Transverse colon (tissue), 4 donors: ENCODE measurements at regions not wholly inside any gene's neighbourhood (a gene's known extent, or its start where the extent isn't known, plus 50 kb on each side); places are given as distances from the start of the nearest gene placed in this dataset.

ENCODE experiments used
- DNase-seq: peaks from one replicate; pipeline ENCODE4 v3.0.0-alpha.2; 2019
- H3K27ac ChIP-seq, 4 donors: fragments of 200-600 bp; sonication (generic); 2 replicates each; pipeline ENCODE4 v1.5.1; 2016 to 2018; ENCODE audit warnings: inconsistent platforms in 4 of 4
- H3K27me3 ChIP-seq: fragments of 200-600 bp; sonication (generic); 2 replicates; pipeline ENCODE4 v1.5.1; 2017; ENCODE audit warnings: inconsistent platforms
- H3K36me3 ChIP-seq, 4 donors: fragments of 200-600 bp; sonication (generic); 2 replicates each; pipeline ENCODE4 v1.5.1; 2017 to 2019; ENCODE audit warnings: inconsistent platforms in 4 of 4
- H3K4me1 ChIP-seq, 4 donors: fragments of 200-600 bp; sonication (generic); 2 replicates each; pipeline ENCODE4 v1.5.1; 2017 to 2020; ENCODE audit warnings: inconsistent platforms in 4 of 4
- H3K4me3 ChIP-seq, 4 donors: fragments of 200-600 bp; sonication (generic); 1 replicate in 1 of 4; 2 replicates in 3 of 4; pipeline versions ENCODE4 v1.5.1 to v1.6.1; 2017 to 2019; ENCODE audit warnings: inconsistent platforms in 4 of 4
- H3K9me3 ChIP-seq, 2 donors: fragments of 200-600 bp; sonication (generic); 2 replicates each; pipeline ENCODE4 v1.5.1; 2017 to 2019; ENCODE audit warnings: inconsistent platforms in 2 of 2
- EP300 ChIP-seq: sonication (generic); formaldehyde crosslinking; IDR thresholded peaks from one replicate; pipeline ENCODE4 v1.6.1; 2017; ENCODE audit warnings: antibody characterized with exemption, low read depth
- POLR2A ChIP-seq: fragments of 450-650 bp; IDR thresholded peaks from one replicate; pipeline ENCODE4 v1.6.1; 2016; ENCODE audit warnings: antibody characterized with exemption, mild to moderate bottlenecking, moderate library complexity
- POLR2AphosphoS5 ChIP-seq, 3 donors: sonication (generic); formaldehyde crosslinking; IDR thresholded peaks; one replicate each; pipeline ENCODE4 v1.6.1; 2016; ENCODE audit warnings: antibody characterized with exemption in 3 of 3
- WGBS, 2 donors: methylation state at CpG; one replicate each; pipeline ENCODE4 v1.1.5; 2018; ENCODE audit warnings: low coverage in 1 of 2; 5-methylcytosine and 5-hydroxymethylcytosine counted together
- in situ Hi-C, 4 donors: fragments of 200-750 bp; cut with MboI; loops; one replicate each; pipeline versions ENCODE4 v1.15.0 to v1.15.1; 2017; ENCODE audit warnings: low sequenced_read_pairs in 3 of 4, low pct_ligation_motif_present in 1 of 4, low pct_unique_long_range_greater_than_20kb in 1 of 4
- intact Hi-C: fragments of 100-400 bp; cut with DNase I; formaldehyde crosslinking; loops from one replicate; pipeline ENCODE4 v1.15.1; 2023; ENCODE audit warnings: low total_unique reads
- TF ChIP-seq, protein P1 (sequence below), 5 experiments: fragments of 200-600 bp in 3 of 5; fragments of 450-650 bp in 2 of 5; sonication (generic) in 3 of 5; IDR thresholded peaks; 1 replicate in 2 of 5; 2 replicates in 3 of 5; pipeline ENCODE4 v1.5.1; 2016 to 2017; ENCODE audit warnings: antibody characterized with exemption in 5 of 5, inconsistent platforms in 3 of 5, mild to moderate bottlenecking in 2 of 5, moderate library complexity in 1 of 5

DNA sequence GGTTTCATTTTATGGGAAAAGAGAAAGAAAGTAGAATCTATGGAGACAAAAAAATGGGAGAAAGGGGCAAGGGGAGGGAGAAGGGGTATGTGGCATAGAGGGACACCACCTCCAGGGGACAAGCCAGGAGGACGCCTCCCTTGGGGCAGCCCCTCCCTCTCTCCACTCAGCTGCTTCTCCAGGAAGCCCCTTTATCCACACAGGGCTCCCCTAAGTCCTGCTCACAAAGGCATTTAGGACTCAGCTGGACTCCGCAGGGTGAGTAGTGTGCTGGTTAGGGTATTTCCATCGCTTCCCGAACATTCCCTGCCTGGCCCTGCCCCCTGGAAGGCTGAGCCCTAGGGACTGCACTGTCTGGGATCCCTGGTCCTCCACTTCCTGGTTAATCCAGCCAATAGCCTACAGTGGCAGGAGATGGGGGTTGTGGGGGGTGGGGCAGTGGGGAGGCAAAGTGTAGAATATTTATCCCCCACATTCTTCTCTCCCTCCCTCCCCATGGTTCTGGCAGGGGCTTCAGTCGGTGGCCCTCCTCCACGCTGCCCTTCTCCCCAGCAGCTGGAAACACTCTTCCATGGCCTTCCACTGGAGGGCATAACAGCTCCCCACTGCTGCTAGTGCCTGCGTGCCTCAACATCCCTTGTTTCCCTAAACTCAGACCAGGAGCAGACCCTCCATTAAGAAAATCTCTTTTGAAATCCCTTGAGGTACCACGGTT lies 84.8 kb downstream of the SNX5 start:
- TF ChIP-seq, protein P1, sequence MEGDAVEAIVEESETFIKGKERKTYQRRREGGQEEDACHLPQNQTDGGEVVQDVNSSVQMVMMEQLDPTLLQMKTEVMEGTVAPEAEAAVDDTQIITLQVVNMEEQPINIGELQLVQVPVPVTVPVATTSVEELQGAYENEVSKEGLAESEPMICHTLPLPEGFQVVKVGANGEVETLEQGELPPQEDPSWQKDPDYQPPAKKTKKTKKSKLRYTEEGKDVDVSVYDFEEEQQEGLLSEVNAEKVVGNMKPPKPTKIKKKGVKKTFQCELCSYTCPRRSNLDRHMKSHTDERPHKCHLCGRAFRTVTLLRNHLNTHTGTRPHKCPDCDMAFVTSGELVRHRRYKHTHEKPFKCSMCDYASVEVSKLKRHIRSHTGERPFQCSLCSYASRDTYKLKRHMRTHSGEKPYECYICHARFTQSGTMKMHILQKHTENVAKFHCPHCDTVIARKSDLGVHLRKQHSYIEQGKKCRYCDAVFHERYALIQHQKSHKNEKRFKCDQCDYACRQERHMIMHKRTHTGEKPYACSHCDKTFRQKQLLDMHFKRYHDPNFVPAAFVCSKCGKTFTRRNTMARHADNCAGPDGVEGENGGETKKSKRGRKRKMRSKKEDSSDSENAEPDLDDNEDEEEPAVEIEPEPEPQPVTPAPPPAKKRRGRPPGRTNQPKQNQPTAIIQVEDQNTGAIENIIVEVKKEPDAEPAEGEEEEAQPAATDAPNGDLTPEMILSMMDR (IDR thresholded peaks at IDR 0.05) = no peak
- TF ChIP-seq POLR2AphosphoS5 (IDR thresholded peaks at IDR 0.05) = no peak
- TF ChIP-seq EP300 = no peak
- TF ChIP-seq POLR2A = no peak
- no peak for DNase-seq
- Histone ChIP-seq H3K27ac (no peak overlapping the region), H3K9me3 (no peaks in the 10 kb centered on the region), H3K36me3 (no peaks in the 10 kb centered on the region), H3K4me3 (no peak overlapping the region), H3K4me1 (peaks cover 5 to 24% (median 21%) of the 10 kb centered on the region in 4 donors), H3K27me3 (no peaks in the 10 kb centered on the region)
- in situ Hi-C loops (loop anchor here in 2 of 4 donors (25.0 kb wide), 2 partner anchors 196 to 346 kb away; partner anchors contain the start of genes BANF2 (in 1 of the 2), BFSP1 (in 1 of the 2) and RRBP1 (in 1 of the 2)), intact Hi-C loops (no loop called here)
- WGBS, 2 donors = 76 to 100% methylated on average over 1 to 8 of the region's 8 CpGs

DNA sequence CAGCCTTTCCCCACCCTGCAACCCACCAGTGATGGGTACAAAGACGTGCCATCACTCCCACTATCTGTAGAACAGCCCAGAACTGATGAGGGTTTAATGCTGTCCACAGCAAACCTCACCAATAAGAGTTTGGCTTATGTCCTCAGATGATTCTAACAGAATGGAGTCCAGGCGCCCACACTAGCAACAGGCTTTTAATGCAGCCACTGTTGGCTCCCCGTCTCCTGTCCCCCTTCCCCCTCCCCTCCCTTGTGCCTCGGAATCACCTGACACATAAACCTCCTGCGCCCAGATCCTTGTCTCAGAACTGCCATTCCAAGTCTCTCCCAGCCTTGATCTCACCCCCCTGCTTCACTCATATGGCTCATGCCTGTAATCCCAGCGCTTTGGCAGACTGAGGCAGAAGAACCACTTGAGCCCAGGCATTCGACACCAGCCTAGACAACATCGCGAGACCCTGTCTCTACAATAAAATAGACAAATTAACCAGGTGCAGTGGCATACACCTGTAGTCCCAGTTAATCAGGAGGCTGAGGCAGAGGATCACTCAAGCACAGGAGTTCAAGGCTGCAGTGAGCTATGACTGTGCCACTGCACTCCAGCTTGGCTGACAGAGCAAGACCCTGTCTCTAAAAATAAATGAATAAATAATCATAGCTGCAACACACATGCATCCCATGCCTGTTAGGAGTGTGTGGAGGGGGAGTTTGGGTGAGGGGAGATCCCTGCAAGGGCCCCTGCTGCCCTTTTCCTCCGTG lies 85.6 kb downstream of the SNX5 start:
- no peak overlapping the region for H3K27ac ChIP-seq
- H3K4me1 ChIP-seq = peaks cover 5 to 31% (median 27%) of the 10 kb centered on the region in 4 donors
- no peak for DNase-seq
- no peaks in the 10 kb centered on the region for H3K36me3 ChIP-seq
- TF ChIP-seq, protein P1 (IDR thresholded peaks at IDR 0.05) = no peak
- TF ChIP-seq POLR2AphosphoS5 (IDR thresholded peaks at IDR 0.05) (no peak), EP300 (no peak), POLR2A (no peak)
- no peak overlapping the region for H3K4me3 ChIP-seq
- in situ Hi-C loops = loop anchor here in 2 of 4 donors (25.0 kb wide), 2 partner anchors 196 to 346 kb away; partner anchors contain the start of genes BANF2 (in 1 of the 2), BFSP1 (in 1 of the 2) and RRBP1 (in 1 of the 2)
- H3K9me3 ChIP-seq = no peaks in the 10 kb centered on the region
- H3K27me3 ChIP-seq = no peaks in the 10 kb centered on the region
- intact Hi-C loops = no loop called here
- 82 to 100% methylated on average over 2 to 10 of the region's 10 CpGs for WGBS, 2 donors

DNA sequence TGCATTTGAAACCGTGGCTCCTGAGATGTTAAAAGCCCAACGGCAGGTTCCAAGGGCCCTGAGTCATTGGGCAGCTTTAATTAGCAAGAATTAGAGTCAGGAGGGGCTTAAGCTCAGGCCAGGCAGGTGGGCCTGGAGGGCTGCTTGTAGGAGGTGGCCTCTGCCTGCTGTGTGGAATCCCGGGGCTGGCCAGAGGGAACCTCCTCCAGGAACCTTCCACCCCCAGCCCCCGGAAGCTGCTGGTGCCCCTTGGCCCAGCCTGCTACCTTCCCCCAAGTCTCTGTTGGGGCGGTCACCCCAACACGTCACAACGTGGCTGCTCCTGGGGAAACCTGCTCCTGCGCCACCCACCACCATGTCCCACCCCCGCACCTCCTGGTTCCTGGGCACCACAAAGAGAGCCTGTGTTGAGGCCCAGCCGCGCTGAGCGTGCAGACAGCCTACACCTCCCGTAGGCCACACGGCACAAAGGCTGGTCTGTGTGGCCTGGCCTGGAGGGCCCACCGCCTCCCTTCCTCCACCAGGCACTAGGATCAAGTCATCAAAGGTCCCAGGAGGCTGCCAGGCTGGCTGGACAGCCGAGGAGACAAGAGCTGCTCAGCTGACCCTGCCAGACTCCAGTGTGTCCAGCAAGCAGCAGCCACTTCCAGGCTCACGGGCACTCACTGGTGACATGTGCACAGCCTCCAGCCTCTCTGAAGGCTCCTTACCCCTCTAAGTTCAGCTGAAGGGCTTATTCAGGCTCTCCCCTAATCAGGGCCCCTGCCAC lies 86.3 kb downstream of the SNX5 start:
- Histone ChIP-seq H3K27ac (no peak overlapping the region), H3K36me3 (no peaks in the 10 kb centered on the region), H3K27me3 (no peaks in the 10 kb centered on the region), H3K4me1 (peaks cover 5 to 34% (median 26%) of the 10 kb centered on the region in 4 donors), H3K9me3 (no peaks in the 10 kb centered on the region), H3K4me3 (no peak overlapping the region)
- in situ Hi-C loops (loop anchor here in 2 of 4 donors (25.0 kb wide), 2 partner anchors 195 to 345 kb away; partner anchors contain the start of genes BANF2 (in 1 of the 2), BFSP1 (in 1 of the 2) and RRBP1 (in 1 of the 2)), intact Hi-C loops (no loop called here)
- no peak for TF ChIP-seq POLR2AphosphoS5 (IDR thresholded peaks at IDR 0.05)
- no peak for TF ChIP-seq EP300
- TF ChIP-seq, protein P1 (IDR thresholded peaks at IDR 0.05) = no peak
- no peak for TF ChIP-seq POLR2A
- WGBS, 2 donors = 72 to 84% methylated on average over 2 to 17 of the region's 17 CpGs
- DNase-seq = no peak

DNA sequence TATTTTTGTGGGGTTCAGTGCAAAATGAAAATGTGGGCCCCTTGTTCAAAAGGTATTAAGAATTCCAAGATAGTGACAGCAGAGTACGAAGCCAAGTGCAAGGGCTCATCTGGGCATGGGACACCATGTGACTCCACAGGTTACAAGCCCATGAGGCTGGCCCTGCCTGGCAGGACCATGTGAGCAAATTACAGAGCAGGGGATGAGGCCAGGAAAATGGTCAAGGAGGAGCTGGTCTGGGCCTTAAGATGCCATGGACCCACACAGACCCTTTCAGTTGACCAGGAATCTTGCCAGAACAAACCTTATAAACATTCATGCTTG lies 86.9 kb downstream of the SNX5 start:
- WGBS, 2 donors = 88 to 100% methylated on average over 1 of the region's 1 CpG
- in situ Hi-C loops = loop anchor here in 2 of 4 donors (25.0 kb wide), 2 partner anchors 194 to 344 kb away; partner anchors contain the start of genes BANF2 (in 1 of the 2), BFSP1 (in 1 of the 2) and RRBP1 (in 1 of the 2)

More for the DNA sequence above, 86.9 kb downstream of the SNX5 start:
- Histone ChIP-seq H3K27me3 (no peaks in the 10 kb centered on the region), H3K9me3 (no peaks in the 10 kb centered on the region), H3K4me3 (no peak overlapping the region), H3K27ac (no peak overlapping the region), H3K4me1 (peaks cover 8 to 34% (median 26%) of the 10 kb centered on the region in 4 donors), H3K36me3 (no peaks in the 10 kb centered on the region)
- TF ChIP-seq POLR2A (no peak), EP300 (no peak), POLR2AphosphoS5 (IDR thresholded peaks at IDR 0.05) (no peak)
- TF ChIP-seq, protein P1 (IDR thresholded peaks at IDR 0.05) = no peak
- intact Hi-C loops = no loop called here
- no peak for DNase-seq
